ENCODE measurements at regions not wholly inside any gene's neighbourhood (a gene's known extent, or its start where the extent isn't known, plus 50 kb on each side); places are given as distances from the start of the nearest gene placed in this dataset.

DNA sequence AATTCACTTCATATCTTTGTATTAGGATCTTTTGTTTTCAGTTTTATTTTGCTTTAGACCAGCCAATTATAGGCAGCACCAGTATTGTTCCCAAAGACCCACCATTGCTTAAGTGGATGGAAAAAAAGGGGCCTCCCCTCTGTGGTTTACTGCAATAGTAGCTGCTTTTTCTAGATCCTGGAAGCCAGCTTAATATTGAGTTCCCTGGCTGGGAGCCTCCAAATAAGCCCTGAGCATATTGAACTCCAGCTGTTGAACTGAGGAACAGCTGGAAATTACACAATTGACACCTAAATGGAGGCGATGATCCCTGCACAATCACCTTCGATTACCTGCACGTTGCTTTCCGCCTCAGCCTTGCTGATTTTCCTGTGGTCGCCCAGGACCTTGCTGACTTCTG is 576.0 kb downstream of the SOX6 start:
- Histone ChIP-seq H3K4me1 (no peaks in the 10 kb centered on the region), H3K27me3 (no peaks in the 10 kb centered on the region), H3K9me3 (no peaks in the 10 kb centered on the region), H3K4me3 (no peak overlapping the region), H3K36me3 (no peaks in the 10 kb centered on the region), H3K27ac (no peak overlapping the region)
- no peak for ATAC-seq
- TF ChIP-seq POLR2A (IDR thresholded peaks at IDR 0.05) (no peak), CTCF (IDR thresholded peaks at IDR 0.05) (no peak)
- intact Hi-C loops (cut with DNase I): no loop called here
- no CpG with 5 or more reads among the region's 5 CpGs for WGBS (ENCODE audit: insufficient coverage, low coverage, low lambda C conversion rate, missing lambda C conversion rate)
- DNase-seq: no peak

DNA sequence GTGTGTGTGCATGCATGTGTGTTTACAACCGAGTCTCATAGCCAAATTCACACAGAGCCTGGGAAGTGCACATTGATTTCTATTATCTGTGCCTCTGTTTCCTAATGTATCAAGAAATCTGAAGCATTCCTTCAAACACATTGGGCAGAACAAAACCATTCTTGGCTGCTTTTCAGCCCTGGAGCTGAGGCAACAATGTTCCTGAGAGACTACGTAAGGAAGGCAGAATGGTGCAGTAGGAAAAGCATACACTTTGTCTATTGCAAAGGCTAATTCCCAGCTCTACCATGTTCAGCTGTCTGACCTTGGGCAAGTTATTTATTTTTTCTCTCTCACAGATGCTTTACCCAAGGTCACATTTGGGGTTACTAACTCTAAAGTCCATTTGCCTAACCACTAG is 575.5 kb downstream of the SOX6 start:
- Histone ChIP-seq H3K4me1 (no peaks in the 10 kb centered on the region), H3K4me3 (no peak overlapping the region), H3K27me3 (no peaks in the 10 kb centered on the region), H3K9me3 (no peaks in the 10 kb centered on the region), H3K36me3 (no peaks in the 10 kb centered on the region), H3K27ac (no peak overlapping the region)
- ATAC-seq (no peak), DNase-seq (no peak)
- TF ChIP-seq POLR2A (IDR thresholded peaks at IDR 0.05) (no peak), CTCF (IDR thresholded peaks at IDR 0.05) (no peak)
- intact Hi-C loops (cut with DNase I): no loop called here
- WGBS (ENCODE audit: insufficient coverage, low coverage, low lambda C conversion rate, missing lambda C conversion rate): 63% methylated on average over 2 of the region's 2 CpGs

DNA sequence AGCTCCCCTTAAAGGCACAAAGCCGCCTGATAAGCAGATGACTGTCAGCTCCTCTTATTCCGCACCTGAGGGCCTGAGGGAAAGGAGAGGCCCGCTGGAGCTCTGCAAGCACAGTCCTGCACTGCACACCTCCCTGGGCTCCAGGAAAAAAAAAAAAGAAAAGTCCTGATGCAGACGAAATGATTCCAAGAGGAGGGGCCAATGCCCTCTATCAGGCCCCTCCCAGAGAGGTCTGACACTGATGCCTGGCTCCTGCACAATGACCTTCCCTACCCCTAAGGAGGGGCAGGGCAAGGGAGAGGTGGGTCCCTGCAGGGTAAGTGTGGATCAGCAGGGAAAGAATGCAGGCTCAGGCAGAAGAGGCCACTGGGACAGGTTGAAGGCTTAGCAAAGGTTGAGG is 572.7 kb downstream of the SOX6 start:
- Histone ChIP-seq H3K4me3 (no peak overlapping the region), H3K36me3 (no peaks in the 10 kb centered on the region), H3K27me3 (no peaks in the 10 kb centered on the region), H3K9me3 (no peaks in the 10 kb centered on the region), H3K27ac (no peak overlapping the region), H3K4me1 (no peaks in the 10 kb centered on the region)
- WGBS (ENCODE audit: insufficient coverage, low coverage, low lambda C conversion rate, missing lambda C conversion rate): 80% methylated on average over 4 of the region's 4 CpGs
- DNase-seq: no peak
- intact Hi-C loops (cut with DNase I): no loop called here
- TF ChIP-seq CTCF (IDR thresholded peaks at IDR 0.05) (no peak), POLR2A (IDR thresholded peaks at IDR 0.05) (no peak)
- ATAC-seq: no peak

DNA sequence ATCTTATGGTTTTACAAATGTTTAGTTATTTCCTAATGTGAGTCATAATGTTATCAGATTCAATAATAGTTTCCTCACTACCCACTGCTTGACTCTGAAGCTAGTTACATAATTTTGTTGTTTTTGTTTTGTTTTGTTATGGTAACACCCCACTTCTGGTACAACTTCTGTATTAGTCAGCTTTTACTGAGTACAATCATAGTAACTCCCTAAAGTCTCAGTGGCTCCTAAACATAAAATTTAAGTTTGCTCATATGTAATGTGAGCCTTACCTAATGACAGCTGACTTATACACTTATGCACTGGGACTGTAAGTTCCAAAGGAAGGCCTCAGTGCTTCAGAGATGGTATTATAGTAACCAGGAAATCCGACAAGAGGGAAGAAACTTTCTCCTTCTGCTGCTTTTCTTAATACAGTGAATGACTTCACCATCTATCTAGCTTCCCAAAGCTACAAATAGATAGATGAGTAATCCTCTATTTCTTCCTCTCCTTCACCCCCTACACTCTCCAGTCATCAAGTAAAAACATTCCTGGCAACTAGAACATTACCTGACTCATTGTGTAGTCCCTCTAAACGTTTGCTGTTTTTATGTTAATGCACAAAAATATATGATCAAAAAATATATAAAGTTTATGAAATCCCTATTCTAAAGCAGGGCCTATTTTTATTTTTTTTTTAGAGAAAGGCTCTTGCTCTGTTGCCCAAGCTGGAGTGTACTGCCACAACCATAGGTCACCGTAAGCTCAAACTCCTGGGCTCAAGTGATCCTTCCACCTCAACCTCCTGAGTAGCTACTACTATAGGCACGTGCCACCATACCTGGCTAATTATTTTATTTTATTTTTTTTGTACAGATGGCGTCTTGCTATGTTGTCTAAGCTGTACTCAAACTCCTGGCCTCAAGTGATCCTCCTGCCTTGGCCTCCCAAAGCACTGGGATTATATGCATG is 563.0 kb downstream of the SOX6 start:
- no peak overlapping the region for H3K4me3 ChIP-seq
- no peak for ATAC-seq
- WGBS (ENCODE audit: insufficient coverage, low coverage, low lambda C conversion rate, missing lambda C conversion rate): 62% methylated on average over 5 of the region's 5 CpGs

More for the DNA sequence above, 563.0 kb downstream of the SOX6 start:
- Histone ChIP-seq H3K27me3 (no peaks in the 10 kb centered on the region), H3K4me1 (no peaks in the 10 kb centered on the region), H3K27ac (no peak overlapping the region), H3K9me3 (peaks cover 0 to 7% (median 0%) of the 10 kb centered on the region in 4 donors), H3K36me3 (no peaks in the 10 kb centered on the region)
- TF ChIP-seq POLR2A (IDR thresholded peaks at IDR 0.05): no peak
- TF ChIP-seq CTCF (IDR thresholded peaks at IDR 0.05): no peak
- DNase-seq: no peak
- intact Hi-C loops (cut with DNase I): no loop called here

Measured in right lobe of liver (tissue), 6 donors.